Activated CD4-positive, alpha-beta T cell treated with anti-CD3 and anti-CD28 coated beads, Interleukin-2, amount 50 U/mL, for 1 hour (primary cell): ENCODE measurements at regions not wholly inside any gene's neighbourhood (a gene's known extent, or its start where the extent isn't known, plus 50 kb on each side); places are given as distances from the start of the nearest gene placed in this dataset.
A peak's percentile ranks its signal among the peaks of the same experiment; 100 is the strongest.
"Not testable (repeated sequence)": the region's sequence is repeated elsewhere in the genome, so short reads cannot be mapped to it uniquely, and the experiment has no call there.

Source experiments
- DNase-seq: peaks from one replicate; pipeline ENCODE4 v3.0.0-alpha.2; 2020

DNA sequence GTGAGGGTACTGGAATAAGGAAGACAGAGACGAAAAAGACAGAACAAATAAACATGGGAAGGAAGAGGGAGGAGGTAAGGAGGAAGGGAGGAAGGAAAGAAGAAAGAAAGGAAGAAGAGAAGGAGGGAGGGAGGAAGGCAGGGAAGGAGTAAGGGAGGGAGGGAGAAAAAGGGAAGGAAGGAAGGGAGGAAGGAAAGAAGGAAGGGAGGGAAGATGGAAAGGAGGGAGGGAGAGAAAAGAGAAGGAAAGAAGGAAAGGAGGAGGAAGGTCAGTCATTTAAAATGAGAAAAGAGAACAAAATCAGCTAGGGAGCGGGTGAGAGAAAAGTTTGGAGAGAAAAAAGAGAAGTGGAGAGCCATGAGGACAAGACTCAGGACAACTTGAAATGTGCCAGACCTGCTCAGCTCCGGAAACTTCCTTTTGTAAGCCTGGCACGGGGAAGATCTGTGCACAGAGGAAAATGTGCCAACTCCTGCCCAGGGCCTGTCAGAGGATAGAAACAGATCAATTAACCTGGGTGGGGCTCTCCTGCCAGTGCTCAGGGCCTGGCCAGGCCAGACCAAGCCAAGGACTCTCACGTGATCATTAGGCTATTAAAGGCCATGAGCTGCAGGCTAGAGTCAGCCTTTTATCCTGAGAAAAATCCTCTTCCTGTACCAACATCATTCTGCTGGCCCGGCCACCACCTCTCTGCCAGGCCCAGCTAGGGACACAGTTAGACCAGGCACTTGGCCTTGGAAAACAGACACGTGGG is 50.1 kb upstream of the BCL6 start:
- no peak for DNase-seq

DNA sequence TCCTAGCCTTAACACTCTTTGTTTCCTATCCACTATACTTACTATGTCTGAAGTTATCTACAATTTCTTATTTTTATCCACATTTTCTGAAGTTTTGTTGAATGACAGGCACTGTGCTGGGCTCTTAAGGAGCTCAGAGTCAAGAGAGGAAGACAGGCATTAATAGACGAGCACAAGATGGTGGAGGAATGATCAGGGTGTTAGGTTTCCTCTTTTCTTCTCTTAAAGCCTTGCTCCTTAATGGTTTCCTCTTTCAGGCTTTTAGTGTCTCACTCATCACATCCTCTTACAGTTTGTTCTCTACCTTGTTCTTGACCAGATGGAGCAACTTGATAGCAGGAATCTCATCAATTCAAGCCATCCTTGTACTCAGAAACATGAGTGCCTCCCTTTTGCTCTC is 52.9 kb upstream of the BCL6 start:
- no peak for DNase-seq

DNA sequence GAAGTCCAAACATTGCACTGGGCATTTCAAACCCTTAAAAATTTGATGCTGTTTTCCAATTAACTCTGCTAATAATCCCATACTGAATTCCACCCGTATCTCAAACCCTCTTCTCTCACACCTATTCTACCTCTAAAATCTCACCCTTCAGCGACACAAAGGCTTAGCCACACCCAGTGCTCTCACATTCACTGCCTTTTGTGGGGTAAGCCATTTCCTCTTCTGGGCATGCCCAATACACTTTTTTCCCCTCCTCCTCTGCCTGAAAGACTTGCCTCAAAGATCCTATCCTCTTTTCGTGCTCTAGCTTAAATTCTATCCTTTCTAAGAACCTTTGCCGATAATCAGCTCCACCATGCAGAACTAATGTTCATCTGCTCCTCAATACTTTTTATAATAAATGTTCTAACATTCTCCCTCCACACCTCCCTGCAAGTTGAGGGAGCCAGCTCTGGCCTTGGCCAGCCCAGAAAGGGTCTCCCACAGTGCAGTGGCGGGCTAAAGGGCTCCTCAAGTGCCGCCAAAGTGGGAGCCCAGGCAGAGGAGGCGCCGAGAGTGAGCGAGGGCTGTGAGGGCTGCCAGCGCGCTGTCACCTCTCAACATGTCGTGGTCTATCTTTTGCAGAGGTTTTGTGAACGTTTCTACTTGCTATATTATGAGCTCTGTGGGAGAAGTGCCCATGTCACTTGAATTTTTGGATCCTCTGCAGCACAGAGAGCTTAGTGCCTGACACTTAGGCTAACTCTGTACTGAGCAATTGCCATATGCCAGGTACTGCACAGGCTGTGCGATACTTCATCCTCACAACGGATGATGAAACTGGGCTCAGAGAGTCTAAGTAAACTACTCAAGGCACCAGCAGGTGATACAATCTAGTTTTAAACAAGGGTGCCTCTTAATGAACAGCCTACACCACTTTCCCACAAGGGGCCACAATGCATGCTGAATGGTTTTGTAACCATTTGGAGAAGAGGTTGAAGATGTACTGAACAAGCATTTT is 53.6 kb upstream of the BCL6 start:
- no peak for DNase-seq

DNA sequence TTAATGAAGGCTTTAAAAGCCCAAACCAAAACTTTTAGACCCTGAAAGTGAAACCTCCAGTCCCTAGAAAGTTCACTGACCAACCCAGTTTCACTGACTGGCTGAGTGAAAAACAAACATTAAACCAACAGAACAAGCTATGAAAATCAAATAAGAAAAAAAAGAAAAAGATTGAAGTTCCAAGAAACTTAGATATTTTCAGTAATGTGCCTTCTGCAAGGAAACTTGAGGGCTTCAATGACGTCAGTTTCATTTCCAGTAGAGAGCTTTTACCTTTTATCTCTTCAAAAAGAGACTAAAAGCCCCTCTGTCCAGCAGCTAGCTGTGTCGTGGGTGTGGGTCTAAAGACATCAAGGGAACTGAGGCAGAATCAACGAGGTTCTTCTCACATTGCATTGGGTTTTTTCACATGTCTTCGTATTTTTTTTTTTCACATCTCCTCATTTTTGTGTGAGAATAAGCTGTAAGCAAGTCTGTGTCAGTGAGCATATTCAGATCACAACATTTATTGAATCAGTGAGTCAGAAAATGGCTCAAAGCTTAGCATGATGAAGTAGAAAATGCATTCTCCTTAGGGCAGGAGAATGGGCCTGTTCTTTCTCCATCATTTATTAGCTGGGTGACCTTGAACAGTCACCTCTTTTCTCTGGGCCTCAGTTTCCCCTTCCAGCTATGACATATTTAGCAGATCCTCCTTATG is 54.8 kb upstream of the BCL6 start:
- no peak for DNase-seq

DNA sequence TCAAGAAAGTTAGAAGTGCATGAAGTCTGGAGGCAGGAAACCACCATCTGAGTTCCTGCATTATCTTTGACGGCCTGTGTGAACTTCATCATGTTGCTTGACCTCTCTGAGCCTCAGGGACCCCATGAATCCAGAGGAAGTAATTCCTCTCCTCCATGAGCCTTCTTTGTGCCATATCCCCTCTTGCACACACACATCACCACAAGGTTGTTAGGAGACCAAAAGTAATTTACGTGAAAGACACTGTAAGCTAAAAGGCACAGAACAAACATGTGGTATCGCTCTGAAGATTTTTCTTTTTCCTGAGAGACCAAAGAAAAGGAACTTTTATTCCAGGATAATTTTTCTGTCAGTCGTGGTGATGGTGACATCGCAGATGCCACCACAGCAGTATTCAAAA is 55.9 kb upstream of the BCL6 start:
- no peak for DNase-seq

GRCh38 chr3:187802203-187802927 is 57.1 kb upstream of the BCL6 start:
- DNase-seq: no peak

GRCh38 chr3:187802928-187803259 is 57.6 kb upstream of the BCL6 start:
- peak; percentile 20 for DNase-seq

DNA sequence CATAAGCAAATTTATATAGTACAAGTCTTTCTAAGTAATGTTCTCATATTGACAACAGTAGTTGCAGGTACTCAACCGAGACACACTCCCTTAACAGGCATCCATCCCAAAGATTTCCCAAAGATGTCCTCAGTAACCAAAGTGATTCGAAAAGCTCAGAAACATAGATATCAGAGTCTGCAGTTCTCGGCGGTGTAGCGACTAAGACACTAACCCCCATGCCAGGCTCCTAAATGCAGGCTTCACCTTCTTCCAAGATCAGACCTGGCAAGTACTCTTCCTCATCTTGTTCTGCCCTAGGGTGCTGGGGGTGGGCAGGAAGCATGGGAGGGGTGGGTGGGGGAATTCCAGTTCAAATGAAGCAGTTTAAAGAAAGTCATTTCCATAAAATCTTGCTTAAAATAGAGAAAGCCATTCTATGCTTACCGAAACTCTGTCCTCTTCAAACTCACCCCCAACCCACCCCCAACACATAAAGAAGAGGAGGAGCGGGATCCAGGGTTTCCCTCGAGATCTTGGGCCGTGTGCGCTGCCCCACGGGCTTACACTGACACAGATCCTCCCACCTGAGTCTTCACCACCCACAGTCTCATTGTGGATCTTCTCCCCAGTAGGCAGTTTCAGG is 59.0 kb upstream of the BCL6 start:
- DNase-seq: no peak

DNA sequence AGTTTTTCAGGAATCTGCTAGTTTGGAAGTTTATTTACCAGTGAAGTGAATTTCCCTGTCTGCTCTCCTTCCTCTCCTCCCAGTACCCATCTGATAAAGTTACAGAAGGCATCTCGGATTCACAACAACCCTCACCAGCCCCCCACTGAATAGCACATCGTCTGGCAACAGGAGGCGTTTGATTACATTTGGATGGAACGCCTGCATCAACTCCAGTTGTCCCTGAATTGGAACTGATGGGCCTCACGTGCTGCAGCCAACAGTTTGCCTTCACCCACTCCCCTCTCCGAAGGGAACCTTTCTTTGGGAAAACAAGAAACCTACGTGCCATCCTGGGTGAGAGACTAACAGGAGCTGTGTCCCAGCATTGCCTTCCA is 59.5 kb upstream of the BCL6 start:
- no peak for DNase-seq

DNA sequence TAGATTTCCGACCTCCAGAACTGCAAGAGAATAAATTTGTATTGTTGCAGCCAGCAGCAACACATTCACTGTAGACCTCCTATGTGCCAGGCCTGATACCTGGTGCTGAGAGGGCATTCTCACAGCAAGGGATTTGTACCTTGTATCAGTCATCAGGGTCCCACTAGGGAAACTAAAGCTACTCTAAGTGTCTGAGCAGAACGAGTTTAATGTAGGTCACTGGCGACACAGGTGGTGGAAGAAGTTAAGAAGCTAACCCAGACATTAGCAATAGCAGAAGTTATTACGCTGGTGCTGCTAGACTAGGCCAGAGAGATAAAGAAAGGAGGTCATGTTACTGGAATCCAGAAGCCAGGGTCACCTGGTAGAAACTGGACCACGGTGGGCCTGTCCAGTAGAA is 60.5 kb upstream of the BCL6 start:
- DNase-seq: no peak

DNA sequence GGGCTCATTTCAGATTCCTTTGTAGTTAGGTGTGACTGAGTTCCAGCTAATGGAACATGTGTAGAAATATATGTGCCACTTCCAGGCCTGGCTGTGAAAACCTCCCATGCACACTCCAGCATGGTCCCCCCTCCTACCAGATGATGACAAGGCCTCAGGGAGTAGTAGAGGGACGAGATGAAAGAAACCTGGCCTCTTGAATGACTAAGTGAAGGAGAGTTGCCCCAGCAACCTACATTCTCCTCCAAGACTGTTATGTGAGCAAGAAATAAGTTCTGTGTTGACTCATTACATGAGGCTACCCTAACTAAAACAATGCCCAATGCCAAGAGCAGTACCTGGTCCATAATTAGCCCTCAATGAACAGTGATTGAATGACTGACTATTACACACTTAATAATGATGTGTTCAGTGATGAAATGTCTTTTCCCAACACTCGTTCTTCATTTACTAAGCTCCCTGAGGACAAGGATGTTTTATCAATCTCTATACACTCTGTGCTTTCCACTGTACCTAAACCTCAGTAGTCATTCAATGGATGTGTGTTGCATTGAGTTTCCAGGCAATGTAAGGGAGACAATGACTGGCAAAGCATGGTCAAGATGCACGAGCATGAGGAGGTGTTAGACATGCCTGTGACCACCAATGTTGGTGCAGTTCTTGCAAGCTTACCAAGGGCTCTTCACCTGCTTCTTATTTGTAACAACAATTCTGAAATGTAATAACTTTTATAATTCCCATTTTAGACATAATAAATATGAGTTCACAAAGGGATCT is 62.0 kb upstream of the BCL6 start:
- DNase-seq: no peak

DNA sequence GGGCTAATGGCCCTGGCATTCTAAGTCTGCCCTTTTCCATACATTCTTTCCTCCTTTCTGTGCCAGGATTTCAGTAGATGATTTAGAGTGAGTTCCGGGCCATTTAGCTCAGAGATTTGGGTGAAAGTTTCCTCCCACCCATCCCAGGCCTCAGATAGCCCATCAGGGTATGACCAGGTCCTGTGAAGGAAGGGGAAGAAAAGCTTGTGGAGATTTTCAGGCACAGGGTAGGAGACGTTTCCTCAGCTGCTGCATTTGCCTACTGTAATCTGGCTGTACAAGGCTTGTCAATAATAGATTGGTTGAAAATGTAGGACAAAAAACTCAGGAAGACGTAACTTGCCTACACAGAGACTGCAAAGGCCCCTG is 63.2 kb upstream of the BCL6 start:
- no peak for DNase-seq

DNA sequence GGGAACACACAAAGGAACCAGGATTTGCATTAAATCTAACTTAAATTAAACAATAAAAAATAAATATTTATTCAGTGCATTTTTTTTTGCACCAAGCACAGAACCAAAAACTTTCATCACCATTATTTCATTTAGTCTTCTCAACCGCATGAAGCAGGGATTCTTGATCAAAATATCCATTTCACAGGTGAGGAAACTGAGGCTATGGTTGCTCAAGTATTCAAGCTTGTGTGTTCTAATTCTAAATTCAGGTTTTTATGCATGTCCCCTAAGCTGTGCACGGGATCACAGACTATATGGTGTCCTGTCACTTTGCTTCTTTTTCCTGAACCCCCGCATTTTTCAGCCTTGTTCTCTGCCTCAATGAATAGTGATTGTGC is 64.3 kb upstream of the BCL6 start:
- no peak for DNase-seq

DNA sequence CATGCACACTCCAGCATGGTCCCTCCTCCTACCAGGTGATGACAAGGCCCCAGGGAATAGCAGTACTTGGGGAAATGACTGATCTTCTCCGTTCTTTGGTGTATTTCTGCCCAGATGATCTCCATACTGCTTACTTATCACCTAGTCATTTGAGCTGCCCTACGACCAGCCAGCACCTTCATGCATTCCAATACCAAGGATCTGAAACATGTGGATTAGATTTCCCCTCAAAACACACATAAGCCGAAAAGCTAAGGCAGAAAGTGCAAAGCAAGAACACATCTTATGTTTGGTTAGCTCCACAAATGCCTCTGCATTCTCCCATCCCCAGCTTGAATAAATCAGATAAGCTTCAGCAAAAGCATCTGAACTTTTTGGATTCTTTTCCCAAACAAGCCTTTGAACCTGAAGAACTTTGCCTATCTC is 64.8 kb upstream of the BCL6 start:
- DNase-seq: no peak

DNA sequence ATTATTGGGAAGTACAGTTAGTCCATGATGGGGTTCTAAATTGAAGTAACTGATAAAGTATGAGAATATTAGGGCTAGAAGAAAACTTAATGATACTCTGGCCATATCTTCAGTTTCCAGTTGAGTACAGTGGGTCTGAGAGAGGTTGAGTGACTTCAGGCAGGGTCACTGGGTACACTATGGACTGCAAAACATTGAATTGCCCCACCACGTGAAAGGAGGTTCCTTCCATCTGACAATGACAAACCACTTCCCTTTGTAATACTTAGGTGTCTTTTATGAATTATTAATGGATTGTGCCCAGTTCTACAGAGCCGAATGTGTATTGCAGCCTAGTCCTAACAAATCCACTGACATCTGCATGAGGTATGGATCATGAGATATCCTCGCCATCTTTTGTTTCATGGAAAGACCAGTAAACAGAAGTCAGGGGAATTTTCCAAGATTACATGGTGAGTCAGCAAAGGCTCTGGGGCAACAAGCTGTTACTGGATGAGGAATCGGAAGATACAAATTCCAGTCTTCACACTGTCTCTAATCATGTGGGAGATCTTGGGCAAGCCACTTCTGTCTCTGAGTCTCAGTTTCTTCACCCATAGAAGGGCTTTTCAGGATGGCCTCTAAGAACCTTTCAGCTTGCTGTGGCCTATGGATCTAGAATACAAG is 66.5 kb upstream of the BCL6 start:
- DNase-seq: no peak

DNA sequence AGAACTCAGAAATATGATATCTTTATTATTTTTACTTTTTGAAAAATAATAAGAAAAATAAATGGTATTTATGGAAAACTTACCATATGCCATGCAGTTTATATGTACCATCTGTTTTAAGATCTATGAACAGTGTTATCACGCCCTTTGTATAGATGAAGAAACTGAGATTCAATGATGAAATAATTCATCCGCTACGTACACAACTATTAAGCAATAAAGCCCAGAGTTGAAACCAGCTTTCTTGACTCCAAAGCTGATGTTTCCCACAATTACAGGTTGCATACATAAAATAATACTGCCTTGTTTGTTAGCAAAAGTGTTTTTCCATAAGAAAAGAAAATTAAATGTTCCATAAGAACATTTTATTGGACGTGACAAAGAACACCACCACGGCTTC is 67.2 kb upstream of the BCL6 start:
- DNase-seq: no peak

DNA sequence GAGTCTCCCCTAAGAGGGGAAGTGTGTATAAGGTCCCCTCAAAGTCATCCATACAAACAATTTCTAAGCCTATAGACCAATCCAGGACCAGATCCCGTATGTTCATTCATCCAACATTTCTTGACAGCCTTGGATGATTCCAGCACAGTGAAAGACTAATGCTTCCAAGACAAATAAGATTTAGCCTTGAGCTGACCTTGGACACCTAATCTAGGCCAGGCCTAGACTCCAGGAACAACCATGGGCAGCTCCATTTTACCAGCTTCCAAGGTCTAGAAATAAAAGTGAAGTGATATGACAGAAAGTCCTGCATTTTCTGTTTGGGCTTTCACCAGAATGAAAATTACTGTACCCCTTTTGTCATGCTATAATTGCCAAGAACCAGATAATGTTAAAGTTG is 67.9 kb upstream of the BCL6 start:
- DNase-seq: no peak

DNA sequence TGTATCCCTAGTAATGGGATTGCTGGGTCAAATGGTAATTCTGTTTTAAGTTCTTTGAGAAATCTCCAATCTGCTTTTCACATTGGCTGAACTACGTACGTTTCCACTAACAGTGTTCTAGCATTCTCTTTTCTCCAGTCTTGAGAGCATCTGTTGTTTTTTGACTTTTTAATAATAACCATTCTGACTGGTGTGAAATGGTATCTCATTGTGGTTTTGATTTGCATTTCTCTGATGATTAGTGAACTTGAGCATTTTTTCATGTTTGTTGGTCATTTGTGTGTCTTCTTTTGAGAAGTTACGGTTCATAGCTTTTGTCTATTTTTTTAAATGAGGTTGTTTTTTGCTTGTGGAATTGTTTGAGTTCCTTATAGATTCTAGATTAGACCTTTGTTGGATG is 72.5 kb upstream of the BCL6 start:
- not testable (repeated sequence) for DNase-seq

DNA sequence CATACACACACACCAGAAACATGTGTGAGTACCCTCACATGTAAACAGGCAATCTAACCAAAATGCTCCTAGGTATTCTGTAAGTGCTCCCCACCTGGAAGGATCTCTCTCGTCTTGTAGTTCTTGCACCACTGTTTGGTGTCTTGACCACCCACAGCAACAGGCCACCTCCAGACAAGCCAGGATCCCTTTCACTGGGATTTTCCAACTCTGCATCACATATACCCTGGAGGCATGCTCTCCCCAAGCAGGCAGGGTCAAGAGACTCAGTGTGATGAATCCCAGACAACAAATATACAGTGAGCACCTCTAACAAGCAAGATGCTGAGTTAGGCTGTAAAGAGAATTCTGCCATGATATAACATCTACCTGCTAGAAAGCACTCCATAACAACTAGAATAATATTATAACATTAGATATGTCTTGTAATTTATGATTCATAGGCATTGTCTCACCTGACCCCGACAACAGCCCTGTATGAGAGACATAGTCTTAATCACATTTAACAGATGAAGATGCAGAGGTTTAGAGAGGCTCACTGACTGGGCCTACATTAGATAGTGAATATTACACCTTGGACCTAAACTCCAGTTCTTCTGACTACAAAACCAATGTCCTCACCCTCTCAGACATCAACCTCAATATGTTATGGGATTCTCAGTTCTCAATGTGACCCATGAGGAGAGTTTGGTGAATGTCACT is 76.5 kb upstream of the BCL6 start:
- no peak for DNase-seq

GRCh38 chr3:187822402-187822801 is 77.1 kb upstream of the BCL6 start:
- no peak for DNase-seq

- DNase-seq: no peak
Measured at GRCh38 chr3:187823746-187824145, 78.5 kb upstream of the BCL6 start.
